ENCODE measurements at regions not wholly inside any gene's neighbourhood (a gene's known extent, or its start where the extent isn't known, plus 50 kb on each side); places are given as distances from the start of the nearest gene placed in this dataset.
A peak's percentile ranks its signal among the peaks of the same experiment; 100 is the strongest.

DNA sequence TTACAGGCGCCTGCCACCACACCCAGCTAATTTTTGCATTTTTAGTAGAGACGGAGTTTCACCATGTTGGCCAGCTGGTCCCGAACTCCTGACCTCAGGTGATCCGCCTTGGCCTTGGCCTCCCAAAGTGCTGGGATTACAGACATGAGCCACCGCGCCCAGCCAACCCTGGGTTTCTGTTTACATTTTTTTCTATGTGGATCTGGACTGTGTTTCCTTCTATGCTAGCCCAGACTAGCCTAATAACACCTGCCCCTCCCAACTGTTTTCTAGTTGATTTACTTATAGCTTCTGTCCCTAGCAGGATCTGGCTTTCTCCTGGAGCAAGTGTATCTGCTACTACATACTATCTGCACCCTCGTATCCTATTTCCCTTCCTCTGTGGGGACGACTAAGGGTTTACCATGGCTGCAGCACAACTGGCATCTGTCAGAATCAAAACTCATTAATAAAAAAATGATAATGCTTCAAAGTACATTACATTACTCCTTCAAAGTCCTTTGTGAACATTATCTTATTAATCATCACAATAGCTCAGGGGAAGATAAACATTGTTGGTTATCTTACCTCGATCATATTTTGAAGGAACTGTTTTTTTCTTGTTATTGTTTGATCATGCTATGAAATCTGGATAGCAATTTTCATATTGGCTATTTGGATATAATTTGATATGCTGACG lies 228.3 kb downstream of the KLF5 start:
- Histone ChIP-seq H3K9ac (ENCODE audit: low read length) (no peak overlapping the region), H3K4me1 (ENCODE audit: insufficient read depth, low read length) (no peaks in the 10 kb centered on the region; the same call in 1 of the 2 replicates), H3K36me3 (ENCODE audit: low read depth, low read length) (no peaks in the 10 kb centered on the region), H3F3A (ENCODE audit: low read length, unreplicated experiment) (no peaks in the 10 kb centered on the region), H4K20me1 (ENCODE audit: low read length) (no peaks in the 10 kb centered on the region), H3K4me2 (ENCODE audit: low read length) (no peak overlapping the region), H3K79me2 (ENCODE audit: low read length) (no peaks in the 10 kb centered on the region), H3K9me2 (replicated peaks; ENCODE audit: low read length) (no peaks in the 10 kb centered on the region), H2AFZ (ENCODE audit: low read length) (0 out of 2 replicates have a peak overlapping the region, but pooled peaks have one; percentile 48), H3K27me3 (ENCODE audit: low read length) (no peaks in the 10 kb centered on the region), H3K9me3 (ENCODE audit: low read length) (no peaks in the 10 kb centered on the region), H3K4me3 (ENCODE audit: low read length) (no peak overlapping the region), H3K27ac (ENCODE audit: low read length) (no peak overlapping the region)
- ATAC-seq, result no peak
- intact Hi-C loops (cut with micrococcal nuclease), result no loop called here
- CTCF ChIA-PET, result no interaction called here
- DNase-seq, result no peak
- no TSS peak for BruUV-seq (replicated peaks)
- TF ChIP-seq, protein P1, sequence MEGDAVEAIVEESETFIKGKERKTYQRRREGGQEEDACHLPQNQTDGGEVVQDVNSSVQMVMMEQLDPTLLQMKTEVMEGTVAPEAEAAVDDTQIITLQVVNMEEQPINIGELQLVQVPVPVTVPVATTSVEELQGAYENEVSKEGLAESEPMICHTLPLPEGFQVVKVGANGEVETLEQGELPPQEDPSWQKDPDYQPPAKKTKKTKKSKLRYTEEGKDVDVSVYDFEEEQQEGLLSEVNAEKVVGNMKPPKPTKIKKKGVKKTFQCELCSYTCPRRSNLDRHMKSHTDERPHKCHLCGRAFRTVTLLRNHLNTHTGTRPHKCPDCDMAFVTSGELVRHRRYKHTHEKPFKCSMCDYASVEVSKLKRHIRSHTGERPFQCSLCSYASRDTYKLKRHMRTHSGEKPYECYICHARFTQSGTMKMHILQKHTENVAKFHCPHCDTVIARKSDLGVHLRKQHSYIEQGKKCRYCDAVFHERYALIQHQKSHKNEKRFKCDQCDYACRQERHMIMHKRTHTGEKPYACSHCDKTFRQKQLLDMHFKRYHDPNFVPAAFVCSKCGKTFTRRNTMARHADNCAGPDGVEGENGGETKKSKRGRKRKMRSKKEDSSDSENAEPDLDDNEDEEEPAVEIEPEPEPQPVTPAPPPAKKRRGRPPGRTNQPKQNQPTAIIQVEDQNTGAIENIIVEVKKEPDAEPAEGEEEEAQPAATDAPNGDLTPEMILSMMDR (conservative IDR thresholded peaks at IDR 0.05; ENCODE audit: low read depth, low read length), result no peak
- no peak for TF ChIP-seq EZH2 (IDR thresholded peaks at IDR 0.05; ENCODE audit: low read length, unreplicated experiment)
- TF ChIP-seq EZH2phosphoT487 (IDR thresholded peaks at IDR 0.05; ENCODE audit: borderline replicate concordance, low read length), result no peak
- POLR2A ChIA-PET (ENCODE audit: unreplicated experiment), result no interaction called here

DNA sequence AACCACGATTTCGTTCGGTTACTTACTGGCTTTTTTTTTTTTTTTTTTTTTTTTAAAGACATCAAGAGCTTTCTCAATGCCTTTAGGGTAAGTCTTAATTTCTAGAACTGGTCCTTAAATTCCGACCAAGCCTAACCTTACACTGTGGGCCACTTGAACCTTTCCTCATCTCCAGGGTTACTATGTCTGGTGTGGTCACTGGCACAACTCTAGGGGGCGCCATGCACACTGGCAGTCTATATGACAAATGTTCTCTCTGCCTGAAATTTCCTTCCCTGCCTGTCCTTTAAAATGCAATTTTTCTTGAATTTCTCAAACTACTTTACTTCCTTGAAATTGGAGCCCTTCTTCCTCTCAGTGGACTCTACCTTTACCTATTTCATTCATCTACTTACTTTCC lies 227.4 kb downstream of the KLF5 start:
- Histone ChIP-seq H3K9me3 (ENCODE audit: low read length) (no peaks in the 10 kb centered on the region), H3K27me3 (ENCODE audit: low read length) (no peaks in the 10 kb centered on the region), H3K36me3 (ENCODE audit: low read depth, low read length) (no peaks in the 10 kb centered on the region), H2AFZ (ENCODE audit: low read length) (no peak overlapping the region), H3F3A (ENCODE audit: low read length, unreplicated experiment) (no peaks in the 10 kb centered on the region), H4K20me1 (ENCODE audit: low read length) (no peaks in the 10 kb centered on the region), H3K4me2 (ENCODE audit: low read length) (no peak overlapping the region), H3K9ac (ENCODE audit: low read length) (no peak overlapping the region), H3K27ac (ENCODE audit: low read length) (no peak overlapping the region), H3K4me1 (ENCODE audit: insufficient read depth, low read length) (no peaks in the 10 kb centered on the region; the same call in 1 of the 2 replicates), H3K4me3 (ENCODE audit: low read length) (no peak overlapping the region), H3K79me2 (ENCODE audit: low read length) (no peaks in the 10 kb centered on the region), H3K9me2 (replicated peaks; ENCODE audit: low read length) (no peaks in the 10 kb centered on the region)
- POLR2A ChIA-PET (ENCODE audit: unreplicated experiment), result no interaction called here
- no peak for ATAC-seq
- TF ChIP-seq, protein P1 (conservative IDR thresholded peaks at IDR 0.05; ENCODE audit: low read depth, low read length), result no peak; the same call in 1 of the 2 replicates
- TF ChIP-seq EZH2phosphoT487 (IDR thresholded peaks at IDR 0.05; ENCODE audit: borderline replicate concordance, low read length) (no peak), EZH2 (IDR thresholded peaks at IDR 0.05; ENCODE audit: low read length, unreplicated experiment) (no peak)
- no peak for DNase-seq
- CTCF ChIA-PET, result no interaction called here
- intact Hi-C loops (cut with micrococcal nuclease), result no loop called here
- BruUV-seq (replicated peaks), result no TSS peak

DNA sequence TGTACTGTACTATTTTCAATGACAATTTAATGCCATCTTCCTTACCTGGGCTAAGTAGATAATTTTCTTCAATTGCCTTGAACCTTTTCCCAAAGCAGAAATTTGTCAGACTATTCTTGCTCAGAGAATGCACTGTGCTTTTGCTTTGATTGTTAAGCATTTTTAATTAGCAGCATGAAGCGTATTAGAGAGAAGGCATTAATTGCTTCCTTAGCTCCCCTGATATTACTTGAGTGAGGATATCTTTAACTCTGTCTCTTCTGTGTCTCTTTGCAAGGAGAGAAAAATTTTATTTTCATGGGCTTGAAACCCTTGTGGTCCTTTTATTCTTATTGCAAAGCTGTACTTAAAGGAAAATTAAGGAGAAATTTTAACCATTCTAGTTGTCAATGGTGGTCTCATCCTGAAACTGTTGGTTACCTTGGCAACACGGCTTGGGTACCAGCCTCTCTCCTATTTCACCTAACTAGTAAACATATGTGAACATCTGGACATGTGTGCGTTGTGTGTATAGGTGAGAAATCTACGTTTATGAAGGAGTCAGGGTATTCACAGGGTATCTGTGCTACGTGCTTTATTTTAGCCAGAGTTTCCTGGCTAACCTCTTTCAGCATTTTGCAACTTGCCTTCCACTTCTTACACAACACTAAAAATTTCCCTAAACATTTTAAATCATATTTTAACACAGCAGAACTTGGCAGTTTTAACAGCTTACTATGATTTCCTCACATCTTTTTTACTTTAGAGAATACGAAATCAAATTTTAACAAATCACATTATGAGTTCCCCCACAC lies 225.5 kb downstream of the KLF5 start:
- POLR2A ChIA-PET (ENCODE audit: unreplicated experiment), result no interaction called here
- Histone ChIP-seq H3K4me2 (ENCODE audit: low read length) (no peak overlapping the region), H3K9ac (ENCODE audit: low read length) (no peak overlapping the region), H3K9me2 (replicated peaks; ENCODE audit: low read length) (no peaks in the 10 kb centered on the region), H3K9me3 (ENCODE audit: low read length) (no peaks in the 10 kb centered on the region), H3F3A (ENCODE audit: low read length, unreplicated experiment) (no peaks in the 10 kb centered on the region), H2AFZ (ENCODE audit: low read length) (no peak overlapping the region), H3K36me3 (ENCODE audit: low read depth, low read length) (no peaks in the 10 kb centered on the region), H3K27me3 (ENCODE audit: low read length) (no peaks in the 10 kb centered on the region), H3K4me1 (ENCODE audit: insufficient read depth, low read length) (no peaks in the 10 kb centered on the region; the same call in 1 of the 2 replicates), H3K4me3 (ENCODE audit: low read length) (no peak overlapping the region), H4K20me1 (ENCODE audit: low read length) (no peaks in the 10 kb centered on the region), H3K27ac (ENCODE audit: low read length) (no peak overlapping the region), H3K79me2 (ENCODE audit: low read length) (no peaks in the 10 kb centered on the region)
- ATAC-seq, result no peak
- CTCF ChIA-PET, result no interaction called here
- BruUV-seq (replicated peaks), result no TSS peak
- no peak for TF ChIP-seq EZH2 (IDR thresholded peaks at IDR 0.05; ENCODE audit: low read length, unreplicated experiment)
- TF ChIP-seq, protein P1 (conservative IDR thresholded peaks at IDR 0.05; ENCODE audit: low read depth, low read length), result no peak
- intact Hi-C loops (cut with micrococcal nuclease), result no loop called here
- no peak for DNase-seq

All from PC-3 (cell line).